Gastrocnemius medialis (tissue), 4 donors: ENCODE measurements at regions not wholly inside any gene's neighbourhood (a gene's known extent, or its start where the extent isn't known, plus 50 kb on each side); places are given as distances from the start of the nearest gene placed in this dataset.
A peak's percentile ranks its signal among the peaks of the same experiment; 100 is the strongest.

Source experiments
- ATAC-seq, 2 donors: fragments of 150-250 bp; one replicate each; pipeline ENCODE4 v1.9.1; 2016
- DNase-seq, 2 donors: peaks; one replicate each; pipeline ENCODE4 v3.0.0-alpha.2; 2019
- H3K27ac ChIP-seq, 4 donors: fragments of 200-600 bp; sonication (generic); 1 replicate in 1 of 4; 2 replicates in 3 of 4; pipeline ENCODE4 v1.5.1; 2016 to 2018; ENCODE audit warnings: mild to moderate bottlenecking in 2 of 4, moderate library complexity in 1 of 4
- H3K27me3 ChIP-seq, 3 donors: fragments of 200-600 bp; sonication (generic) in 2 of 3; 1 replicate in 1 of 3; 2 replicates in 2 of 3; pipeline versions ENCODE4 v1.5.1 to v1.6.0; 2016 to 2019; ENCODE audit warnings: mild to moderate bottlenecking in 1 of 3, moderate library complexity in 1 of 3
- H3K36me3 ChIP-seq, 2 donors: fragments of 200-600 bp; sonication (generic) in 1 of 2; one replicate each; pipeline ENCODE4 v1.5.1; 2017 to 2018
- H3K4me1 ChIP-seq, 2 donors: fragments of 200-600 bp; sonication (generic) in 1 of 2; one replicate each; pipeline ENCODE4 v1.5.1; 2016 to 2017; ENCODE audit warnings: mild to moderate bottlenecking in 2 of 2
- H3K4me3 ChIP-seq, 4 donors: fragments of 200-600 bp; sonication (generic) in 3 of 4; 1 replicate in 1 of 4; 2 replicates in 3 of 4; pipeline ENCODE4 v1.5.1; 2016 to 2019; ENCODE audit warnings: mild to moderate bottlenecking in 2 of 4
- H3K9me3 ChIP-seq, 3 donors: fragments of 200-600 bp; sonication (generic) in 2 of 3; 1 replicate in 1 of 3; 2 replicates in 2 of 3; pipeline ENCODE4 v1.5.1; 2016 to 2019
- POLR2A ChIP-seq, 2 donors: fragments of 450-650 bp; IDR thresholded peaks; one replicate each; pipeline ENCODE4 v1.6.1; 2017; ENCODE audit warnings: antibody characterized with exemption in 2 of 2, mild to moderate bottlenecking in 2 of 2, moderate library complexity in 2 of 2
- in situ Hi-C, 4 donors: fragments of 200-750 bp; cut with MboI; loops; one replicate each; pipeline versions ENCODE4 v1.15.0 to v1.8.0; 2017; ENCODE audit warnings: low sequenced_read_pairs in 4 of 4
- intact Hi-C: fragments of 100-400 bp; cut with DNase I; formaldehyde crosslinking; loops from one replicate; pipeline ENCODE4 v1.15.1; 2023; ENCODE audit warnings: low total_unique reads
- TF ChIP-seq, protein P1 (sequence below), 5 experiments: fragments of 450-650 bp in 3 of 5; fragments of 200-600 bp in 2 of 5; sonication (generic) in 2 of 5; IDR thresholded peaks in 4 of 5; conservative IDR thresholded peaks in 1 of 5; 1 replicate in 4 of 5; 2 replicates in 1 of 5; pipeline ENCODE4 v1.5.1; 2016 to 2019; ENCODE audit warnings: antibody characterized with exemption in 5 of 5, mild to moderate bottlenecking in 3 of 5, moderate library complexity in 3 of 5

DNA sequence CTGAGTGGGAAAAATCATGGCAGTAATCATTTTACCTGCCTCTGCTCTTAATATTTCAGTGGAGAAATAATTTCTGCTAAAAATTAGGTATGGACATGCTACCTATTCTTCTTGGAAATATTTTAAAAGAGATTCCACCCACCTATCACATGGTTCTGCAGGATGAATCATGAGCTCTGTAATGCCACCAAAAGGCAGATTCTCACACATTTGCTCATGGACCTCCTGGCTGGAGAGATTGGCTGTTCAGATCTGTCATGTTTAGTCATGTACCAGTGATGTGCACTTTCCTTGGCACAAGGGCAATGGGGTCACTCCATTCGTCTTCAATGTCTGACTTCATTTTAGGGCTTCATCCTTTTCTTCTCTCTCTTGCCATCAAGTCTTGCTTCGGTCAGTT lies 101.8 kb upstream of the MBNL2 start:
- ATAC-seq (no peak), DNase-seq (no peak)
- H3K27ac ChIP-seq = no peak overlapping the region
- no peaks in the 10 kb centered on the region for H3K36me3 ChIP-seq
- in situ Hi-C loops (loop anchor here in 3 of 4 donors (10.0 kb wide), 3 partner anchors 84 to 224 kb away; no protein-coding TSS in a partner anchor), intact Hi-C loops (no loop called here)
- no peaks in the 10 kb centered on the region for H3K9me3 ChIP-seq
- TF ChIP-seq, protein P1, sequence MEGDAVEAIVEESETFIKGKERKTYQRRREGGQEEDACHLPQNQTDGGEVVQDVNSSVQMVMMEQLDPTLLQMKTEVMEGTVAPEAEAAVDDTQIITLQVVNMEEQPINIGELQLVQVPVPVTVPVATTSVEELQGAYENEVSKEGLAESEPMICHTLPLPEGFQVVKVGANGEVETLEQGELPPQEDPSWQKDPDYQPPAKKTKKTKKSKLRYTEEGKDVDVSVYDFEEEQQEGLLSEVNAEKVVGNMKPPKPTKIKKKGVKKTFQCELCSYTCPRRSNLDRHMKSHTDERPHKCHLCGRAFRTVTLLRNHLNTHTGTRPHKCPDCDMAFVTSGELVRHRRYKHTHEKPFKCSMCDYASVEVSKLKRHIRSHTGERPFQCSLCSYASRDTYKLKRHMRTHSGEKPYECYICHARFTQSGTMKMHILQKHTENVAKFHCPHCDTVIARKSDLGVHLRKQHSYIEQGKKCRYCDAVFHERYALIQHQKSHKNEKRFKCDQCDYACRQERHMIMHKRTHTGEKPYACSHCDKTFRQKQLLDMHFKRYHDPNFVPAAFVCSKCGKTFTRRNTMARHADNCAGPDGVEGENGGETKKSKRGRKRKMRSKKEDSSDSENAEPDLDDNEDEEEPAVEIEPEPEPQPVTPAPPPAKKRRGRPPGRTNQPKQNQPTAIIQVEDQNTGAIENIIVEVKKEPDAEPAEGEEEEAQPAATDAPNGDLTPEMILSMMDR (IDR thresholded peaks at IDR 0.05 in 4 of 5, conservative IDR thresholded peaks at IDR 0.05 in 1 of 5) = no peak
- TF ChIP-seq POLR2A (IDR thresholded peaks at IDR 0.05) = no peak
- H3K27me3 ChIP-seq = no peaks in the 10 kb centered on the region
- no peak overlapping the region for H3K4me3 ChIP-seq
- H3K4me1 ChIP-seq = peaks cover 37 to 51% of the 10 kb centered on the region in 2 donors

DNA sequence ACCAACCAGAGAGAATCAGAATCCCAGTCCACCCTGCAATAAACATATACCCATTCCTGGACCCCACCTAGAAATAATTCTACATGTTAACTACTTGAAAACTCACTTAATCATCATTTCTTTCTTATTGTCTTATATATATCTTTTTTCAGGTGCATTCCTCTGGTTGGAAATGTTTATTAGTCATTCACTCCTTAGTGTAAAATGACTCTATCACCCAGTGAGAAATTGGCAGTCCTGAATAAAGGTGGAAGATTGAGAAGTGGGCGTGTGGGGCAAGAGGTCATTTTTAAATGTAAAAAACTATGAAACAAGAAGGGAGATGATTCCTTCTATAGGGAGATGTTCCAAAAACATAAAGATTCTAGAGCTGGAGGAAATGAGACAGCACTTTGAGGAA lies 101.2 kb upstream of the MBNL2 start:
- no peaks in the 10 kb centered on the region for H3K27me3 ChIP-seq
- DNase-seq (no peak), ATAC-seq (no peak)
- H3K9me3 ChIP-seq = no peaks in the 10 kb centered on the region
- H3K4me1 ChIP-seq = peaks cover 37 to 51% of the 10 kb centered on the region in 2 donors
- in situ Hi-C loops (loop anchor here in 3 of 4 donors (10.0 kb wide), 3 partner anchors 84 to 224 kb away; no protein-coding TSS in a partner anchor), intact Hi-C loops (no loop called here)
- no peaks in the 10 kb centered on the region for H3K36me3 ChIP-seq
- no peak overlapping the region for H3K4me3 ChIP-seq
- TF ChIP-seq, protein P1 (IDR thresholded peaks at IDR 0.05 in 4 of 5, conservative IDR thresholded peaks at IDR 0.05 in 1 of 5) = no peak
- no peak for TF ChIP-seq POLR2A (IDR thresholded peaks at IDR 0.05)
- H3K27ac ChIP-seq = no peak overlapping the region

DNA sequence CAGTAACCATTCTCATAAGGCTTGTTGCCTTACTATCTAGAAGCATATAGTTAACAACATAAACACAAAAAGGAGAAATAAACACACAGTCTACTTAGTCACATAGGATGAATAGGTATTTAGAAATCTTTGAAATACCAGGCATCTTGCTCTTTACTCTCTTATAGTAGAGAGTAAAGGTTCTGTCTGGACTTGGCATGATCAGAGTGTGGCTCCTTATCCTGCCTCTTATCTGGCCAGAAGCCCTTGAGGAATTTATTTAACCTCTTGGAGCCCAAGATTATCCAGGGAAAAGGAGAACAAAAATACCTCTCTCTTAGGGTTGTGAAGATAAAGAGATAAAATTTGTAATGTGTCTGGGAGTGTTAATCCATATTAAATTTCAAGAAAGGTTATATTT lies 100.2 kb upstream of the MBNL2 start:
- Histone ChIP-seq H3K9me3 (no peaks in the 10 kb centered on the region), H3K36me3 (no peaks in the 10 kb centered on the region), H3K4me3 (no peak overlapping the region), H3K27me3 (no peaks in the 10 kb centered on the region), H3K4me1 (peaks cover 34 to 53% of the 10 kb centered on the region in 2 donors), H3K27ac (peak overlapping the region in 2 of 4 donors; percentile 24 to 35)
- intact Hi-C loops = no loop called here
- TF ChIP-seq, protein P1 (IDR thresholded peaks at IDR 0.05 in 4 of 5, conservative IDR thresholded peaks at IDR 0.05 in 1 of 5) = no peak
- TF ChIP-seq POLR2A (IDR thresholded peaks at IDR 0.05) = no peak
- in situ Hi-C loops = loop anchor here in 3 of 4 donors (10.0 kb wide), 3 partner anchors 83 to 223 kb away; no protein-coding TSS in a partner anchor
- DNase-seq (no peak), ATAC-seq (no peak)

DNA sequence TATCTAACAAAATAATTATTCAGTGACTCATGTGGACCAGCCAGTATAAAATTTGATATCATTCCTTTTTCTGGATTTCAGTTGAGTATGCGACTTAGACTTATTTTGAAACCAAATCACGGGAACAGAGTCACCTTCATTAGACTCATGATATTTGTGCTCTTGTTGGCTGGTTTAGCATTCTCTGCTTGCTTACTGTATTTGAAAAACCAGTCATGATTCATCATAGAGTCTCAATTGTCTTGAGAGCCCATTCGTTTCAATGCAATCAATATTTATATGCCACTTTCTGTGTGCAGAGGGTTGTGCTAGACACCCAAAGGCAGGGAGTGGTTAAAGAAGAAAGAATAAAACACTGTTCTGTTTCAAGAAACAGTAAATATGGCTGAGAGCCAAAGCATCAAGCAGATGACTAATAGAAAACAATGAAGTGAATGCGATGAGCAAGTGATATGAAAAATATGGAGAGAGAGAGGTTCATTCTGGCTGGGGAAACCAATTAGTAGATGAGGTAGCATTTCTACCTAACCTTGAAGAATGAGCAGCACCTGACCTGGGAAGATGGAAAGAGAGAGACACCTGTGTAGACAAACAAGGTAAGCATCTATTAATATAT lies 99.6 kb upstream of the MBNL2 start:
- Histone ChIP-seq H3K36me3 (no peaks in the 10 kb centered on the region), H3K9me3 (no peaks in the 10 kb centered on the region), H3K4me3 (no peak overlapping the region), H3K27me3 (no peaks in the 10 kb centered on the region), H3K27ac (peak overlapping the region in 2 of 4 donors; percentile 2 to 35), H3K4me1 (peaks cover 30 to 49% of the 10 kb centered on the region in 2 donors)
- DNase-seq = no peak
- no peak for ATAC-seq
- intact Hi-C loops (no loop called here), in situ Hi-C loops (loop anchor here in 3 of 4 donors (10.0 kb wide), 3 partner anchors 82 to 222 kb away; no protein-coding TSS in a partner anchor)
- no peak for TF ChIP-seq POLR2A (IDR thresholded peaks at IDR 0.05)
- TF ChIP-seq, protein P1 (IDR thresholded peaks at IDR 0.05 in 4 of 5, conservative IDR thresholded peaks at IDR 0.05 in 1 of 5) = no peak
